Daoy (cell line): ENCODE measurements at regions not wholly inside any gene's neighbourhood (a gene's known extent, or its start where the extent isn't known, plus 50 kb on each side); places are given as distances from the start of the nearest gene placed in this dataset.
"Not testable (repeated sequence)": the region's sequence is repeated elsewhere in the genome, so short reads cannot be mapped to it uniquely, and the experiment has no call there.

Experiments used
- DNase-seq: peaks from one replicate; pipeline ENCODE4 v3.0.0-alpha.2; 2015; ENCODE audit warnings: low read depth

DNA sequence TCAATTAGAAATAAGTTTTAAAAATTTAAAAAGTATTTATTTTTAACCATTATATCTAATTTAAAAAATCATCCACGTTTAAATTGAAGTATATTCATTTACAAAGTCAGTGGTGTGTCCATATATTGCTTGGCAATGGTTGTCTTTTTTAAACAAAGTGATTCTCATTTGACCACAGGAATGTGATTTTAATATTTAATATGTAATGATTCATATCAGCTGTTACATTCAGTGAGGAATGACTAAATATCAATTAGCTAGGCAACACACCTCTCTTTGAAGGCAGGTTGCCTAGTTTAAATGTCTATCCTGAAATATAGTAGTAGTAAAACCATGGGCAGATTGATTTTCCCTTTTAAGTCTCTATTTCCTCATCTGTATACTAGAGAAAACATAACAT, 392.2 kb upstream of the CCDC179 start:
- DNase-seq = no peak

GRCh38 chr11:23257088-23257487, 396.8 kb upstream of the CCDC179 start:
- DNase-seq = no peak

DNA sequence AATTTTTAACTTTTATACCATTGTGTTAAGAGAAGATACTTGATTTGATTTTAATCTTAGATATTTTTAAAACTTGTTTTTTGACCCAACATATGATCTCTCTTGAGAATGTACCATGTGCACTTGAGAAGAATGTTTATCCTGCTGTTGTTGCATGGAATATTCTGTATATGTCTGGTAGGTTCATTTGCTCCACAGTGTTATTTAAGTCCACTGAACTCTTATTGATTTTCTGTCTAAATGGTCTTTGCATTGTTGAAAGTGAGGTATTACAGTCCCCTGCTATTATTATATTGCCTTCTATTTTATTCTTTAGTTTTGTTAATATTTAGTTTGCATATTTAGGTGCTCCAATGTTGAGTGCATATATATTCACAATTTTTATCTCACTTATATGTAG, 397.3 kb upstream of the CCDC179 start:
- DNase-seq = no peak

- DNase-seq = no peak
Observed at GRCh38 chr11:23263466-23263865, 403.2 kb upstream of the CCDC179 start.

DNA sequence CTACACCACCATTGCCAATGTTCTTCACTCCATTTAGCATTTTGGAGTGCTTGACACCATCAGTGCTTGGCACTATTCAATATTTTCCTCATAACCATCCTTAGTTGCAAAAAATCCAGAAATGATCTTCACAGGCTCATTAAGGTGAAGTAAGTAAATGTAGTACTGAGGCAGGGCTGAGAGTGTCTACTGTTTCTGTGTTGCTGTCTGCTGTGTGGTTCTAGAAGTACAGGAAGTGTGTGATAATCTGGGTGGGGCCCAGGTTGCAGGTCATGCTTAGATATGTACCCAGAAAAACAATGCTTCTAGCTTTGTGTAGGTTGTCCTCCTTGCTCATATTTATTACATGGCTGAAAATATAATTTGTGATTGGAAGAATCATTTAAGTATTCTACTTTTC, 411.8 kb upstream of the CCDC179 start:
- DNase-seq = no peak

DNA sequence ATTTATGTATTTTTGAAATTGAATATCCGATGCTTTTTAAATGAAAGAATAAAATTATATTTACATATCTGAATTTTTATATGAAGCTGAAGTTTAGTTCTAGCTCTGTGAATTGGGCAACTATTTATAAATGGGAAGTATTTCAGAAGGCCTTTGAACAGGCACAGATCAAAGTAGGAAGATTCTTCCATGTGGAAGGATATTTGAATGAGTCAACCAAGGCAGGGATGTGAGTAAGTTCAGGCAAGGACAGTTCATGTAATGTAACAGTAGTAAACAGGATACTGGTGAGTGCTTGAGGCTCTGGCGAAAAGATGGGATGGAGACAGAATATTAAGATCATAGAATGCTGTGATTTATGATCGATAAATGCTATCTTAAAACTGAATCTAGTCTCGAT, 417.8 kb upstream of the CCDC179 start:
- DNase-seq = no peak

- no peak for DNase-seq
Observed at GRCh38 chr11:23280088-23280487, 419.8 kb upstream of the CCDC179 start.

- no peak for DNase-seq
Observed at GRCh38 chr11:23283666-23284065, 423.4 kb upstream of the CCDC179 start.

DNA sequence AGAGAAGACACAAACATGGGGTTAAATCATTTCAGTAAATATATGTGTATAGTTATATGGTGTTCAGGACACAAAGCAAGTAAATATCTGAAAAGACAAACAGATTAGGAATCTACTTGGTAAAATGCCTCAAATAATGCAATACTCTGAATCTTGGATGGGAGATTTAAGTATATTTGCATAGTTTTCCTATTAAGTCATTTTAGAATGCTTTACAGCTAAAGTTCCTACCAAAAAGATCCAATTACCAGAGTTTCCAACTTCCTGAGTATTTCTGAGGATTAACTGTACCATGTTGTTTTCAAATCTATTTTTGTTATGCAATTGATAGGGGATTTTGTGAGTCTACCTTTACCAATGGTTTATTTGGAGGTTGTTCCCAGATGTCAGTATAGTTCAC, 424.4 kb upstream of the CCDC179 start:
- DNase-seq = no peak

- no peak for DNase-seq
Observed at GRCh38 chr11:23288003-23288783, 427.9 kb upstream of the CCDC179 start.

DNA sequence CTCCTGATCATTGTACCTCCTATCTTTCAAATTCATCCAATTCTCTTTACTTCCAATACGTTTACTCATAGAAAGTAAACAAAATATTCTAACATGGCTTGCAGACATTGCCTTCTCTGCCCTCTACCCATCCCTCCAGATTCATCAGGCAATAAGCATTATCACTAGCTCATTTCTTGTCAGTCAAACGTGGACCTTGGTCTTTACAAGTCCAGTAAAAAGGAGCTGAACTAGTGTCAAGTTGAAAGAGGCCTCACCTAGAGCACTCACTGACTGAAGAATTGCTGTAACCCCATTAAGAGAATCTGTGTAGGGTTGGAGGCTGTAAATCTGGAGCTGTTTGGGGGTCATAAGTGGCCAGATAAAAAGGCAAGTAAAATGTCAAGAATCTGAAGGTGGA, 435.0 kb upstream of the CCDC179 start:
- DNase-seq = no peak

DNA sequence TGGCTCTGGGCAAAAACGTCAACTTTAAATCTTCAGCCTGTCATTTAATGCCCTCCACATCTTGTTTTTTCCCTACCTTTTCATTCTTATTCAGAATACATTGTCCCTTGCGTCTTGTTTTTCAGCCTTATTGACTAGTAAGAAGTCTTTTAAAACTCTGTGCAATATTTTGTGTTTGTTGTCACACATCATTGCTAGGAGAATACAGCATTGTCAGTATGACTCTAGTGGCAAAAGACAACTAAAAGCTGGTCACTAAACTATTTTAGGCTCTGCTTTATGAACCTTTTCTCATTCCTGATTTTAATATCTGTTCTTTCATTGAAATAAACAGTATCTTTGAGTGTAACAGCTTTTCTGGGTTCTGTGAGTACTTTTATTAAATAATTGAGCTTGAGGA, 447.8 kb upstream of the CCDC179 start:
- DNase-seq = no peak

DNA sequence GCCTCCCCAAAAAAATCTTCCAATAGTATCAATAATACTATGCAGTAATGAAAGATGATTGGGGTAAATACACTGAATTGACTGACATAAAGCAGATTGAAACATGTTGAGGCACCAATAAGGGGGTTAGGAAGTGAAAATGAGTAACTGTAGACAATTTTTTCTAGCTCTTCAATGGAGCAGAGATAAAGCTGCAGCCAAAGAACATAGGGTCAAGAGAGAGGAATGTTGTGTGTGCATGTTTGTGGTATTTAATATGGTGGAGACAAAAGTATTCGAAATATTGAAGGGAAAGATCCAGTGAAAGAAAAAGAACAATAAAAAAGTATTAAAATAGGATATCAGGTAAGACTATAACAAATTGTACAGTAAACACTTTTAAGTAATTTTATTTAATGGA, 450.0 kb upstream of the CCDC179 start:
- no peak for DNase-seq

GRCh38 chr11:23311986-23312940, 452.0 kb upstream of the CCDC179 start:
- no peak for DNase-seq

DNA sequence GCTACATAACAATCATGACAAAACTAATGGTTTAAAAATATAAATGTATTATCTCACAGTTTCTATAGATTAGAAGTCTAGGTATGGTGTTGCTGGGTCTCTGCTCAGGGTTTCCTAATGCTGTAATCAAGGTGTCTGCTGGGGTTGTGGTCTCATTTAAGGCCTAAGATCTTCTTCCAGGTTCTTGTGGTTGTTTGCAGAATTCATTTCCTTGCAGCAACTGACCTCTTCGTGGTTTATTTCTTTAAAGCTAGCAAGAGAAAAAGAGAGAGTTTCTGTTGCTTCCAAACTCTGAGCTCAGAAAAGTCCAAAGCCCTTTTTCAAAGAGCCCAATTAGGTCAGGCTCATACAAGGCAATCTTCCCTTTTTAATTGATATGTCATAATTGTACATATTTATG, 452.7 kb upstream of the CCDC179 start:
- no peak for DNase-seq

- DNase-seq = no peak
Observed at GRCh38 chr11:23314162-23314561, 453.9 kb upstream of the CCDC179 start.

- DNase-seq = no peak
Observed at GRCh38 chr11:23315286-23315685, 455.0 kb upstream of the CCDC179 start.

DNA sequence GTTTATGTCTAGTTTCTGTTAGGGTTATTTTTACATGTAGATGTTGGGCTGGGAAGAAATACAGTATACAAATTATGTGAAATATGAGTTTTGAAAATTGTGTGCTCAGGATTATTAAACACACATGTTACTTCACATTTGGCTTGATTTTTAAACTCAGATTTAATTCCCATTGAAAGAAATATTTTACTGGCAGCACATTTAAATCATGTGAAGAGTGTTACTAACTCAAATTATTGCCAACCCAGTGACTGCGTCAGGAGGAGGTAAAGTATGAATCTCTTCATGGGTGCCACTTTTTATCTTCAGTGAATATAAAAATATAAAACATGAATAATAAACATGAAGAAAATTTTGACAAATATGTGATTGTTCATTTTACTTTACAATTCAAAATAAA, 457.5 kb upstream of the CCDC179 start:
- DNase-seq = no peak

- DNase-seq = no peak
Observed at GRCh38 chr11:23318670-23319069, 458.4 kb upstream of the CCDC179 start.

GRCh38 chr11:23320131-23320530, 459.9 kb upstream of the CCDC179 start:
- DNase-seq = no peak

DNA sequence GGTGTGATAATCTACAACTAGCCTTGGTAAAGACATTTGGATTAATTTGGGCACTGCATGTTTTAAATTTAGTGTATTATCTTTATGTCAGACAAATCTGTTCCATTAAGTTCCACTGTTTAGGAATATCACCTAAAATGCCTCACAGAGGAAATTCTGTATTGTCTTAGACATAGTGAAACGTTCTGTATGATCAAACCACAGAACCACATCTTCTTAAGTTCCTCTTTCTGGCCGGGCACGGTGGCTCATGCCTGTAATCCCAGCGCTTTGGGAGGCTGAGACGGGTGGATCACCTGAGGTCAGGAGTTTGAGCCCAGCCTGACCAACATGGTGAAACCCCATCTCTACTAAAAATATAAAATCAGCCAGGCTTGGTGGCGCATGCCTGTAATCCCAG, 475.3 kb upstream of the CCDC179 start:
- DNase-seq = not testable (repeated sequence)

DNA sequence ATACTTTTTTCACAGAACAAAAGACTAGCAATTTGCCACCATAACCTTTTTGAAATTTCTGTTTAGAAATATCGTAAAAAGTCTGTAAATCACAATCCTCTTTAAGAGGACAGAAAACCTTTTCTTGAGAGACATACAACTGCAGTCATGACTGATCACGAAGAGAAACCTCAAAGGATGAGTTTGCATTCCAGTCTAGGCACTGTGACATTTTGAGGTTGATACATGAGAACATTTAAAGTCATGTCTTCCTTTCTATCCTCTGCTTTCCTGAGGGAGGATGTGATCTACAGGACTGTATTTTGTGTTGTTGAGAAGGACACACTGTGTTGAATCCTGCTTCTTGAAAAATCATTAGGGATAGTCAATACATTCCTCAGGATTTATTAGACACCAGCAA, 476.7 kb upstream of the CCDC179 start:
- no peak for DNase-seq

- no peak for DNase-seq
Observed at GRCh38 chr11:23353611-23354010, 493.3 kb upstream of the CCDC179 start.
